Dendritic cell treated with granulocyte-macrophage colony-stimulating factor and Interleukin-4, amounts not matched to agents 40 ng/mL and 50 ng/mL, for 4 days (primary cell): ENCODE measurements at regions not wholly inside any gene's neighbourhood (a gene's known extent, or its start where the extent isn't known, plus 50 kb on each side); places are given as distances from the start of the nearest gene placed in this dataset.
"Not testable (repeated sequence)": the region's sequence is repeated elsewhere in the genome, so short reads cannot be mapped to it uniquely, and the experiment has no call there.

Experiments used
- H3K27ac Mint-ChIP-seq: one replicate; pipeline ENCODE4 v1.8.0; 2022; ENCODE audit warnings: mild to moderate bottlenecking, mixed read lengths
- H3K27me3 Mint-ChIP-seq: one replicate; pipeline ENCODE4 v1.8.0; 2022; ENCODE audit warnings: mild to moderate bottlenecking, mixed read lengths
- H3K36me3 Mint-ChIP-seq: one replicate; pipeline ENCODE4 v1.8.0; 2022; ENCODE audit warnings: low read depth, mixed read lengths
- H3K4me1 Mint-ChIP-seq: one replicate; pipeline ENCODE4 v1.8.0; 2022; ENCODE audit warnings: low read depth, mixed read lengths
- H3K4me3 Mint-ChIP-seq: one replicate; pipeline ENCODE4 v1.8.0; 2022; ENCODE audit warnings: mild to moderate bottlenecking, moderate library complexity, mixed read lengths
- H3K9me3 Mint-ChIP-seq: one replicate; pipeline ENCODE4 v1.8.0; 2022; ENCODE audit warnings: mixed read lengths
- intact Hi-C: fragments of 100-400 bp; cut with micrococcal nuclease; formaldehyde crosslinking; loops from one replicate; pipeline ENCODE4 v1.15.0; 2022

- Mint-ChIP-seq H3K27me3 (no peaks in the 10 kb centered on the region), H3K4me1 (no peaks in the 10 kb centered on the region), H3K27ac (no peak overlapping the region), H3K9me3 (peaks cover 16% of the 10 kb centered on the region), H3K4me3 (no peak overlapping the region), H3K36me3 (no peaks in the 10 kb centered on the region)
- intact Hi-C loops: no loop called here
Measured at GRCh38 chr5:25764733-25765132, 1120.0 kb upstream of the CDH10 start.

GRCh38 chr5:25763781-25764180 is 1119.0 kb upstream of the CDH10 start:
- no peak overlapping the region for H3K4me3 Mint-ChIP-seq

GRCh38 chr5:25754895-25755294 is 1110.1 kb upstream of the CDH10 start:
- intact Hi-C loops: no loop called here
- no peak overlapping the region for H3K27ac Mint-ChIP-seq
- no peak overlapping the region for H3K4me3 Mint-ChIP-seq
- H3K27me3 Mint-ChIP-seq: no peaks in the 10 kb centered on the region
- H3K9me3 Mint-ChIP-seq: peaks cover 59% of the 10 kb centered on the region
- no peaks in the 10 kb centered on the region for H3K4me1 Mint-ChIP-seq
- H3K36me3 Mint-ChIP-seq: no peaks in the 10 kb centered on the region

More at GRCh38 chr5:25763781-25764180, 1119.0 kb upstream of the CDH10 start:
- Mint-ChIP-seq H3K9me3 (peaks cover 10% of the 10 kb centered on the region), H3K27ac (no peak overlapping the region), H3K27me3 (no peaks in the 10 kb centered on the region), H3K4me1 (no peaks in the 10 kb centered on the region), H3K36me3 (no peaks in the 10 kb centered on the region)
- intact Hi-C loops: no loop called here

GRCh38 chr5:25744908-25745307 is 1100.1 kb upstream of the CDH10 start:
- Mint-ChIP-seq H3K27ac (no peak overlapping the region), H3K4me1 (no peaks in the 10 kb centered on the region), H3K9me3 (peaks cover 8% of the 10 kb centered on the region), H3K36me3 (no peaks in the 10 kb centered on the region), H3K4me3 (no peak overlapping the region), H3K27me3 (no peaks in the 10 kb centered on the region)
- intact Hi-C loops: no loop called here

GRCh38 chr5:25716680-25717079 is 1071.9 kb upstream of the CDH10 start:
- intact Hi-C loops: no loop called here

GRCh38 chr5:25713259-25713658 is 1068.5 kb upstream of the CDH10 start:
- Mint-ChIP-seq H3K36me3 (no peaks in the 10 kb centered on the region), H3K4me1 (no peaks in the 10 kb centered on the region), H3K27ac (no peak overlapping the region), H3K27me3 (no peaks in the 10 kb centered on the region), H3K9me3 (no peaks in the 10 kb centered on the region), H3K4me3 (no peak overlapping the region)
- intact Hi-C loops: no loop called here

More at GRCh38 chr5:25716680-25717079, 1071.9 kb upstream of the CDH10 start:
- Mint-ChIP-seq H3K9me3 (no peaks in the 10 kb centered on the region), H3K4me3 (no peak overlapping the region), H3K27ac (no peak overlapping the region), H3K27me3 (no peaks in the 10 kb centered on the region), H3K36me3 (no peaks in the 10 kb centered on the region), H3K4me1 (no peaks in the 10 kb centered on the region)

GRCh38 chr5:25707093-25707492 is 1062.3 kb upstream of the CDH10 start:
- no peak overlapping the region for H3K4me3 Mint-ChIP-seq
- no peaks in the 10 kb centered on the region for H3K36me3 Mint-ChIP-seq
- intact Hi-C loops: no loop called here
- no peak overlapping the region for H3K27ac Mint-ChIP-seq
- H3K4me1 Mint-ChIP-seq: no peaks in the 10 kb centered on the region
- H3K9me3 Mint-ChIP-seq: no peaks in the 10 kb centered on the region
- H3K27me3 Mint-ChIP-seq: no peaks in the 10 kb centered on the region

GRCh38 chr5:25701936-25702335 is 1057.2 kb upstream of the CDH10 start:
- no peaks in the 10 kb centered on the region for H3K27me3 Mint-ChIP-seq
- no peak overlapping the region for H3K4me3 Mint-ChIP-seq
- H3K36me3 Mint-ChIP-seq: no peaks in the 10 kb centered on the region
- H3K4me1 Mint-ChIP-seq: no peaks in the 10 kb centered on the region
- no peaks in the 10 kb centered on the region for H3K9me3 Mint-ChIP-seq
- intact Hi-C loops: loop anchor here (2.0 kb wide), 1 partner anchor 19 kb away; no protein-coding TSS in a partner anchor
- H3K27ac Mint-ChIP-seq: no peak overlapping the region

- Mint-ChIP-seq H3K27me3 (no peaks in the 10 kb centered on the region), H3K27ac (no peak overlapping the region), H3K4me1 (no peaks in the 10 kb centered on the region), H3K9me3 (no peaks in the 10 kb centered on the region), H3K36me3 (no peaks in the 10 kb centered on the region), H3K4me3 (no peak overlapping the region)
- intact Hi-C loops: no loop called here
Measured at GRCh38 chr5:25694801-25695200, 1050.0 kb upstream of the CDH10 start.

- Mint-ChIP-seq H3K4me1 (peaks cover 5% of the 10 kb centered on the region), H3K27me3 (no peaks in the 10 kb centered on the region), H3K4me3 (no peak overlapping the region), H3K36me3 (no peaks in the 10 kb centered on the region), H3K27ac (no peak overlapping the region), H3K9me3 (no peaks in the 10 kb centered on the region)
- intact Hi-C loops: no loop called here
Measured at GRCh38 chr5:25688156-25688555, 1043.4 kb upstream of the CDH10 start.

- H3K4me3 Mint-ChIP-seq: no peak overlapping the region
Measured at GRCh38 chr5:25669645-25670401, 1025.0 kb upstream of the CDH10 start.

GRCh38 chr5:25662610-25663009 is 1017.8 kb upstream of the CDH10 start:
- no peak overlapping the region for H3K4me3 Mint-ChIP-seq

More at GRCh38 chr5:25669645-25670401, 1025.0 kb upstream of the CDH10 start:
- no peak overlapping the region for H3K27ac Mint-ChIP-seq
- H3K36me3 Mint-ChIP-seq: no peaks in the 10 kb centered on the region
- intact Hi-C loops: no loop called here
- H3K27me3 Mint-ChIP-seq: no peaks in the 10 kb centered on the region
- no peaks in the 10 kb centered on the region for H3K4me1 Mint-ChIP-seq
- H3K9me3 Mint-ChIP-seq: peaks cover 27% of the 10 kb centered on the region

GRCh38 chr5:25650316-25650715 is 1005.5 kb upstream of the CDH10 start:
- peaks cover 27% of the 10 kb centered on the region for H3K9me3 Mint-ChIP-seq
- H3K4me1 Mint-ChIP-seq, H3K27me3 Mint-ChIP-seq, H3K4me3 Mint-ChIP-seq, H3K36me3 Mint-ChIP-seq, intact Hi-C loops, H3K27ac Mint-ChIP-seq: not testable (repeated sequence)

More at GRCh38 chr5:25662610-25663009, 1017.8 kb upstream of the CDH10 start:
- Mint-ChIP-seq H3K36me3 (no peaks in the 10 kb centered on the region), H3K9me3 (peaks cover 37% of the 10 kb centered on the region), H3K27me3 (no peaks in the 10 kb centered on the region), H3K4me1 (no peaks in the 10 kb centered on the region), H3K27ac (no peak overlapping the region)
- intact Hi-C loops: no loop called here

GRCh38 chr5:25649628-25650265 is 1005.0 kb upstream of the CDH10 start:
- Mint-ChIP-seq H3K27me3 (no peaks in the 10 kb centered on the region), H3K36me3 (no peaks in the 10 kb centered on the region), H3K27ac (no peak overlapping the region), H3K9me3 (peaks cover 21% of the 10 kb centered on the region), H3K4me1 (no peaks in the 10 kb centered on the region), H3K4me3 (no peak overlapping the region)
- intact Hi-C loops: no loop called here
